Midbrain (tissue), 1 donor: ENCODE measurements at regions not wholly inside any gene's neighbourhood (a gene's known extent, or its start where the extent isn't known, plus 50 kb on each side); places are given as distances from the start of the nearest gene placed in this dataset.

Experiments used
- DNase-seq: peaks from one replicate; lab custom pipeline; 2025; lab: John Stamatoyannopoulos, UW

- DNase-seq, result peak; percentile 40
These were observed 56.1 kb upstream of the SLC35G4 start for GRCh38 chr18:11553098-11553940.

GRCh38 chr18:11548916-11549551 lies 60.4 kb upstream of the SLC35G4 start:
- DNase-seq, result no peak

- DNase-seq, result no peak
These were observed 61.0 kb upstream of the SLC35G4 start for GRCh38 chr18:11548396-11548795.

GRCh38 chr18:11544060-11544633 lies 65.2 kb upstream of the SLC35G4 start:
- no peak for DNase-seq

- no peak for DNase-seq
These were observed 68.2 kb upstream of the SLC35G4 start for GRCh38 chr18:11541179-11541578.

GRCh38 chr18:11533942-11534496 lies 75.4 kb upstream of the SLC35G4 start:
- DNase-seq, result no peak

GRCh38 chr18:11533513-11533890 lies 75.9 kb upstream of the SLC35G4 start:
- no peak for DNase-seq

- DNase-seq, result no peak
These were observed 76.5 kb upstream of the SLC35G4 start for GRCh38 chr18:11532758-11533512.

- no peak for DNase-seq
These were observed 80.3 kb upstream of the SLC35G4 start for GRCh38 chr18:11529081-11529480.

- DNase-seq, result no peak
These were observed 82.7 kb upstream of the SLC35G4 start for GRCh38 chr18:11526675-11527074.

GRCh38 chr18:11523804-11524203 lies 85.6 kb upstream of the SLC35G4 start:
- DNase-seq, result no peak

GRCh38 chr18:11522992-11523391 lies 86.4 kb upstream of the SLC35G4 start:
- no peak for DNase-seq

GRCh38 chr18:11521853-11522252 lies 87.5 kb upstream of the SLC35G4 start:
- DNase-seq, result no peak

GRCh38 chr18:11520536-11520935 lies 88.9 kb upstream of the SLC35G4 start:
- no peak for DNase-seq

GRCh38 chr18:11518788-11519685 lies 90.4 kb upstream of the SLC35G4 start:
- DNase-seq, result peak; percentile 47

GRCh38 chr18:11517704-11518103 lies 91.7 kb upstream of the SLC35G4 start:
- no peak for DNase-seq

GRCh38 chr18:11516751-11517503 lies 92.5 kb upstream of the SLC35G4 start:
- DNase-seq, result no peak

- DNase-seq, result no peak
These were observed 95.1 kb upstream of the SLC35G4 start for GRCh38 chr18:11514267-11514666.

GRCh38 chr18:11512096-11513025 lies 97.0 kb upstream of the SLC35G4 start:
- DNase-seq, result no peak
